H1 (cell line): ENCODE measurements at regions not wholly inside any gene's neighbourhood (a gene's known extent, or its start where the extent isn't known, plus 50 kb on each side); places are given as distances from the start of the nearest gene placed in this dataset.

Experiments used
- CTCF ChIA-PET: fragments of 300-600 bp; sonication (Branson Sonifier 250); formaldehyde crosslinking; loops from one replicate; lab custom pipeline; 2021; ENCODE audit not compliant: partially characterized antibody; lab: Charles Lee
- POLR2A ChIA-PET: fragments of 300-600 bp; sonication (Branson Sonifier 250); formaldehyde crosslinking; loops from one replicate; lab custom pipeline; 2021; ENCODE audit warnings: inconsistent platforms; ENCODE audit not compliant: partially characterized antibody; lab: Charles Lee
- DNase-seq, 2 experiments: peaks; one replicate each; pipeline versions ENCODE4 v3.0.0 to v3.0.0-alpha.2; 2010 to 2022; ENCODE audit warnings: low spot score in 2 of 2, low read depth in 1 of 2, mixed read lengths in 1 of 2
- FAIRE-seq: peaks from 2 replicates; lab custom pipeline; 2011; peaks lifted over from hg19 to GRCh38; lab: Jason Lieb, UNC
- H2AFZ ChIP-seq: 2 replicates; pipeline ENCODE4 v1.8.1; 2012; ENCODE audit warnings: low read length, inconsistent platforms
- H2AK5ac ChIP-seq: 2 replicates; pipeline ENCODE4 v1.6.1; 2013; ENCODE audit warnings: low read depth, low read length
- H2BK120ac ChIP-seq: replicated peaks from 2 replicates; pipeline ENCODE3; 2013; ENCODE audit warnings: low read depth, low read length, inconsistent platforms
- H2BK12ac ChIP-seq: 2 replicates; pipeline ENCODE4 v1.6.1; 2013; ENCODE audit warnings: low read depth, low read length
- H2BK15ac ChIP-seq: 2 replicates; pipeline ENCODE4 v1.6.1; 2013; ENCODE audit warnings: low read length
- H2BK20ac ChIP-seq: 2 replicates; pipeline ENCODE4 v1.6.1; 2013; ENCODE audit warnings: low read length
- H2BK5ac ChIP-seq: 2 replicates; pipeline ENCODE4 v1.6.1; 2013; ENCODE audit warnings: low read depth, low read length
- H3K14ac ChIP-seq: 2 replicates; pipeline ENCODE4 v1.6.1; 2013; ENCODE audit warnings: inconsistent platforms; ENCODE audit not compliant: insufficient read length
- H3K18ac ChIP-seq: 2 replicates; pipeline ENCODE4 v1.6.1; 2013; ENCODE audit warnings: low read length; ENCODE audit errors: extremely low read depth
- H3K23ac ChIP-seq: 2 replicates; pipeline ENCODE4 v1.6.1; 2013; ENCODE audit warnings: inconsistent platforms; ENCODE audit not compliant: insufficient read length
- H3K23me2 ChIP-seq: 2 replicates; pipeline ENCODE4 v1.6.1; 2013; ENCODE audit warnings: low read depth, low read length
- H3K27ac ChIP-seq: 2 replicates; pipeline ENCODE4 v1.6.1; 2011; ENCODE audit warnings: low read depth, low read length, inconsistent platforms
- H3K27me3 ChIP-seq, 4 experiments: replicated peaks in 1 of 4; 1 replicate in 1 of 4; 2 replicates in 3 of 4; pipeline versions ENCODE4 v1.6.1 to v1.8.1; 2011 to 2013; ENCODE audit warnings: low read length in 3 of 4, mild to moderate bottlenecking in 3 of 4, inconsistent platforms in 2 of 4, mixed read lengths in 2 of 4, moderate library complexity in 1 of 4; ENCODE audit not compliant: control insufficient read depth in 3 of 4, insufficient read depth in 3 of 4; ENCODE audit errors: extremely low read depth in 1 of 4
- H3K36me3 ChIP-seq, 4 experiments: 2 replicates each; pipeline versions ENCODE4 v1.6.1 to v1.8.1; 2011 to 2013; ENCODE audit warnings: mild to moderate bottlenecking in 4 of 4, low read length in 3 of 4, moderate library complexity in 2 of 4, control low read depth in 1 of 4, inconsistent platforms in 1 of 4; ENCODE audit not compliant: insufficient read depth in 4 of 4, control insufficient read depth in 2 of 4
- H3K4ac ChIP-seq: replicated peaks from 2 replicates; pipeline ENCODE3; 2013; ENCODE audit warnings: low read length, low read depth, mixed read lengths, inconsistent platforms; ENCODE audit not compliant: insufficient read length
- H3K4me1 ChIP-seq, 4 experiments: replicated peaks in 1 of 4; 1 replicate in 1 of 4; 2 replicates in 3 of 4; pipeline versions ENCODE4 v1.6.1 to v1.8.1; 2011 to 2013; ENCODE audit warnings: low read length in 3 of 4, inconsistent platforms in 2 of 4, mixed read lengths in 1 of 4; ENCODE audit not compliant: insufficient read depth in 4 of 4, control insufficient read depth in 3 of 4
- H3K4me2 ChIP-seq, 2 experiments: 2 replicates each; pipeline versions ENCODE4 v1.6.1 to v1.8.1; 2011 to 2013; ENCODE audit warnings: low read depth in 2 of 2, low read length in 2 of 2, control low read depth in 1 of 2, inconsistent platforms in 1 of 2, mild to moderate bottlenecking in 1 of 2; ENCODE audit not compliant: insufficient read depth in 1 of 2
- H3K4me3 ChIP-seq, 4 experiments: fragments of 200-600, 300-600 bp in 1 of 4; sonication (generic), shearing (Covaris generic), sonication (Bioruptor Twin) in 1 of 4; 2 replicates each; pipeline versions ENCODE4 v1.5.1 to v1.8.1; 2011 to 2016; ENCODE audit warnings: low read length in 4 of 4, low read depth in 3 of 4, control low read depth in 2 of 4, inconsistent platforms in 2 of 4, mild to moderate bottlenecking in 2 of 4, mixed read lengths in 1 of 4, moderate library complexity in 1 of 4; ENCODE audit not compliant: insufficient read depth in 2 of 4; ENCODE audit errors: extremely low read depth in 1 of 4
- H3K56ac ChIP-seq: replicated peaks from 2 replicates; pipeline ENCODE3; 2013; ENCODE audit warnings: low read depth, mild to moderate bottlenecking, mixed read lengths, low read length, inconsistent platforms; ENCODE audit not compliant: insufficient read length
- H3K79me1 ChIP-seq: 2 replicates; pipeline ENCODE4 v1.6.1; 2013; ENCODE audit warnings: low read depth, low read length, control low read depth
- H3K79me2 ChIP-seq, 2 experiments: 2 replicates each; pipeline versions ENCODE4 v1.6.1 to v1.8.1; 2012 to 2013; ENCODE audit warnings: low read length in 2 of 2, mild to moderate bottlenecking in 2 of 2, inconsistent platforms in 1 of 2; ENCODE audit not compliant: insufficient read depth in 2 of 2, control insufficient read depth in 1 of 2
- H3K9ac ChIP-seq, 4 experiments: replicated peaks in 1 of 4; 1 replicate in 1 of 4; 2 replicates in 3 of 4; pipeline versions ENCODE4 v1.6.1 to v1.8.1; 2011 to 2013; ENCODE audit warnings: low read depth in 3 of 4, low read length in 3 of 4, control low read depth in 2 of 4, mild to moderate bottlenecking in 2 of 4, moderate library complexity in 2 of 4, inconsistent platforms in 1 of 4; ENCODE audit errors: extremely low read depth in 1 of 4
- H3K9me3 ChIP-seq, 2 experiments: 2 replicates each; pipeline versions ENCODE4 v1.6.1 to v1.8.1; 2012 to 2013; ENCODE audit warnings: mild to moderate bottlenecking in 2 of 2, moderate library complexity in 2 of 2, control low read depth in 1 of 2, inconsistent platforms in 1 of 2, low read depth in 1 of 2, low read length in 1 of 2, mixed read lengths in 1 of 2; ENCODE audit not compliant: insufficient read depth in 2 of 2
- H4K20me1 ChIP-seq, 2 experiments: replicated peaks in 1 of 2; 2 replicates each; pipeline versions ENCODE3 to v1.8.1; 2011 to 2013; ENCODE audit warnings: inconsistent platforms in 2 of 2, low read length in 2 of 2, mild to moderate bottlenecking in 1 of 2; ENCODE audit not compliant: insufficient read depth in 2 of 2, control insufficient read depth in 1 of 2
- H4K5ac ChIP-seq: 2 replicates; pipeline ENCODE4 v1.6.1; 2013; ENCODE audit warnings: low read length, low read depth, mixed read lengths, inconsistent platforms; ENCODE audit not compliant: insufficient read length
- H4K8ac ChIP-seq: 2 replicates; pipeline ENCODE4 v1.8.0; 2013; ENCODE audit warnings: mild to moderate bottlenecking, moderate library complexity, low read length, inconsistent platforms; ENCODE audit not compliant: insufficient read depth; ENCODE audit errors: extremely low read depth
- H4K91ac ChIP-seq: replicated peaks from 2 replicates; pipeline ENCODE3; 2013; ENCODE audit warnings: low read length, mixed read lengths, inconsistent platforms; ENCODE audit not compliant: insufficient read length
- BCL11A ChIP-seq, 2 experiments: IDR thresholded peaks; one replicate each; pipeline ENCODE4 v1.6.1; 2011; ENCODE audit warnings: low read depth in 2 of 2, low read length in 2 of 2, mild to moderate bottlenecking in 2 of 2
- CBX8 ChIP-seq: fragments of 300-800, 300-1000 bp; sonication (generic); IDR thresholded peaks from 2 replicates; pipeline ENCODE4 v1.7.1; 2016; ENCODE audit warnings: low read depth, low read length, borderline replicate concordance
- CREB1 ChIP-seq: IDR thresholded peaks from 2 replicates; pipeline ENCODE4 v1.6.1; 2012; ENCODE audit warnings: inconsistent platforms
- E2F6 ChIP-seq: IDR thresholded peaks from 2 replicates; pipeline ENCODE4 v1.6.1; 2012; ENCODE audit warnings: inconsistent platforms
- HDAC6 ChIP-seq: IDR thresholded peaks from one replicate; pipeline ENCODE4 v1.7.1; 2012; ENCODE audit warnings: low read depth, mild to moderate bottlenecking, inconsistent platforms, low read length, moderate library complexity
- JUN ChIP-seq: IDR thresholded peaks from 2 replicates; pipeline ENCODE4 v1.6.1; 2011; ENCODE audit warnings: low read depth, mild to moderate bottlenecking, improper control_type of control experiment, low read length
- TAF7 ChIP-seq: optimal IDR thresholded peaks from 2 replicates; pipeline ENCODE3; 2011; ENCODE audit warnings: low read depth, mild to moderate bottlenecking, inconsistent platforms, low read length, moderate library complexity, borderline replicate concordance
- TEAD4 ChIP-seq: IDR thresholded peaks from 2 replicates; pipeline ENCODE4 v1.6.1; 2012; ENCODE audit warnings: low read depth, low read length, inconsistent platforms, mixed read lengths
- WGBS, 2 experiments: shearing (Covaris generic) in 1 of 2; methylation state at CpG; one replicate each; pipeline versions ENCODE4 v1.1.6 to v1.1.7; 2013 to 2015; ENCODE audit warnings: low lambda C conversion rate in 2 of 2, mixed read lengths in 2 of 2, inconsistent platforms in 1 of 2, low coverage in 1 of 2, missing lambda C conversion rate in 1 of 2; ENCODE audit not compliant: insufficient replicate concordance in 2 of 2, insufficient coverage in 1 of 2, insufficient read length in 1 of 2; ENCODE audit errors: extremely low coverage in 1 of 2, missing lambda C conversion rate in 1 of 2; 5-methylcytosine and 5-hydroxymethylcytosine counted together

- no peaks in the 10 kb centered on the region for H3K4me1 ChIP-seq
- H4K20me1 ChIP-seq: no peaks in the 10 kb centered on the region
- H3K23me2 ChIP-seq: no peaks in the 10 kb centered on the region
- H3K79me2 ChIP-seq: no peaks in the 10 kb centered on the region
- no peak overlapping the region for H4K91ac ChIP-seq
- no peak overlapping the region for H4K8ac ChIP-seq
- no peak for DNase-seq
- no peaks in the 10 kb centered on the region for H3K79me1 ChIP-seq
- H4K5ac ChIP-seq: no peak overlapping the region
- H3K18ac ChIP-seq: no peak overlapping the region
- 87% methylated on average over 4 of the region's 4 CpGs; no CpG with 5 or more reads in 1 of the 2 experiments for WGBS, 2 experiments
- no peak overlapping the region for H2BK12ac ChIP-seq
- H3K9ac ChIP-seq: no peak overlapping the region
- no peak for FAIRE-seq
- H3K4me2 ChIP-seq: no peak overlapping the region
- no peak overlapping the region for H2BK20ac ChIP-seq
- ChIA-PET POLR2A (no interaction called here), CTCF (interaction anchor here (0.6 to 1.7 kb wide), 3 partner anchors 9 to 29 kb away, joined by 3 to 10 read pairs (median 4); no protein-coding TSS in a partner anchor)
- no peak overlapping the region for H2BK15ac ChIP-seq
- H3K4me3 ChIP-seq: no peak overlapping the region
- no peak overlapping the region for H3K27ac ChIP-seq
- H3K36me3 ChIP-seq: no peaks in the 10 kb centered on the region
- no peak overlapping the region for H3K23ac ChIP-seq
- H2BK5ac ChIP-seq: no peak overlapping the region
- H2AFZ ChIP-seq: no peak overlapping the region
- no peak overlapping the region for H2BK120ac ChIP-seq
- H3K14ac ChIP-seq: no peak overlapping the region
- no peak for TF ChIP-seq TEAD4
- TF ChIP-seq CREB1: no peak
- TF ChIP-seq JUN: no peak
- TF ChIP-seq E2F6: no peak
- TF ChIP-seq TAF7: no peak
- no peak for TF ChIP-seq CBX8
- TF ChIP-seq BCL11A (IDR thresholded peaks at IDR 0.05; ENCODE audit: low read depth in 2 of 2, low read length in 2 of 2): no peak
- no peak for TF ChIP-seq HDAC6
- H3K4ac ChIP-seq: no peak overlapping the region
- H3K9me3 ChIP-seq: no peaks in the 10 kb centered on the region
- H2AK5ac ChIP-seq: no peak overlapping the region
- no peak overlapping the region for H3K56ac ChIP-seq
- H3K27me3 ChIP-seq: no peaks in the 10 kb centered on the region; a peak in 2 of 7 replicates
These were observed 125.0 kb upstream of the PITX1 start for GRCh38 chr5:135158982-135159381.
